ENCODE measurements at regions not wholly inside any gene's neighbourhood (a gene's known extent, or its start where the extent isn't known, plus 50 kb on each side); places are given as distances from the start of the nearest gene placed in this dataset.

GRCh38 chr2:223203971-223204929, 152.3 kb downstream of the KCNE4 start:
- Histone ChIP-seq H3K9me3 (no peaks in the 10 kb centered on the region), H3K4me1 (no peaks in the 10 kb centered on the region), H3K36me3 (no peaks in the 10 kb centered on the region), H3K4me3 (no peak overlapping the region), H3K27ac (no peak overlapping the region), H3K27me3 (no peaks in the 10 kb centered on the region)
- TF ChIP-seq CTCF (IDR thresholded peaks at IDR 0.05) = no peak
- TF ChIP-seq POLR2A (IDR thresholded peaks at IDR 0.05) = no peak
- no peak for DNase-seq
- WGBS, 2 donors = 41 to 44% methylated on average over 4 of the region's 4 CpGs
- intact Hi-C loops (cut with DNase I) = no loop called here

GRCh38 chr2:223210489-223210888, 158.5 kb downstream of the KCNE4 start:
- no peaks in the 10 kb centered on the region for H3K36me3 ChIP-seq
- H3K4me1 ChIP-seq = no peaks in the 10 kb centered on the region
- no peak for TF ChIP-seq POLR2A (IDR thresholded peaks at IDR 0.05)
- no peak for TF ChIP-seq CTCF (IDR thresholded peaks at IDR 0.05)
- intact Hi-C loops (cut with DNase I) = no loop called here
- H3K4me3 ChIP-seq = no peak overlapping the region
- H3K27me3 ChIP-seq = no peaks in the 10 kb centered on the region
- peaks cover 0 to 8% (median 0%) of the 10 kb centered on the region in 3 donors for H3K9me3 ChIP-seq
- 89 to 93% methylated on average over 2 of the region's 2 CpGs for WGBS, 2 donors
- H3K27ac ChIP-seq = no peak overlapping the region
- DNase-seq = no peak

- H3K9me3 ChIP-seq = peaks cover 0 to 8% (median 0%) of the 10 kb centered on the region in 3 donors
- no peaks in the 10 kb centered on the region for H3K36me3 ChIP-seq
- no peak overlapping the region for H3K27ac ChIP-seq
- intact Hi-C loops (cut with DNase I) = no loop called here
- WGBS, 2 donors = 58 to 66% methylated on average over 5 of the region's 5 CpGs
- TF ChIP-seq CTCF (IDR thresholded peaks at IDR 0.05) (no peak), POLR2A (IDR thresholded peaks at IDR 0.05) (no peak)
- no peaks in the 10 kb centered on the region for H3K27me3 ChIP-seq
- DNase-seq = no peak
- no peaks in the 10 kb centered on the region for H3K4me1 ChIP-seq
- H3K4me3 ChIP-seq = no peak overlapping the region
These were observed 162.6 kb downstream of the KCNE4 start for GRCh38 chr2:223214394-223215253.

- 19 to 45% methylated on average over 2 of the region's 2 CpGs for WGBS, 2 donors
- no peak overlapping the region for H3K27ac ChIP-seq
- H3K4me3 ChIP-seq = no peak overlapping the region
- no peaks in the 10 kb centered on the region for H3K36me3 ChIP-seq
- peaks cover 0 to 7% (median 0%) of the 10 kb centered on the region in 3 donors for H3K9me3 ChIP-seq
- no peaks in the 10 kb centered on the region for H3K4me1 ChIP-seq
- no peak for DNase-seq
- no peak for TF ChIP-seq CTCF (IDR thresholded peaks at IDR 0.05)
- no peak for TF ChIP-seq POLR2A (IDR thresholded peaks at IDR 0.05)
- intact Hi-C loops (cut with DNase I) = no loop called here
- H3K27me3 ChIP-seq = no peaks in the 10 kb centered on the region
These were observed 163.2 kb downstream of the KCNE4 start for GRCh38 chr2:223215254-223215516.

GRCh38 chr2:223217373-223217772, 165.4 kb downstream of the KCNE4 start:
- DNase-seq = no peak
- TF ChIP-seq CTCF (IDR thresholded peaks at IDR 0.05) = no peak
- no peak for TF ChIP-seq POLR2A (IDR thresholded peaks at IDR 0.05)
- intact Hi-C loops (cut with DNase I) = no loop called here
- no peak overlapping the region for H3K27ac ChIP-seq
- no peak overlapping the region for H3K4me3 ChIP-seq
- H3K4me1 ChIP-seq = no peaks in the 10 kb centered on the region
- H3K36me3 ChIP-seq = no peaks in the 10 kb centered on the region
- no peaks in the 10 kb centered on the region for H3K9me3 ChIP-seq
- no peaks in the 10 kb centered on the region for H3K27me3 ChIP-seq
